Tibial nerve (tissue), 3 donors: ENCODE measurements at regions not wholly inside any gene's neighbourhood (a gene's known extent, or its start where the extent isn't known, plus 50 kb on each side); places are given as distances from the start of the nearest gene placed in this dataset.

Experiments
- POLR2A ChIP-seq, 2 donors: fragments of 450-650 bp; IDR thresholded peaks; one replicate each; pipeline ENCODE4 v1.6.1; 2017; ENCODE audit warnings: antibody characterized with exemption in 2 of 2, mild to moderate bottlenecking in 2 of 2, moderate library complexity in 2 of 2
- TF ChIP-seq, protein P1 (sequence below), 5 experiments: fragments of 200-600 bp in 3 of 5; fragments of 450-650 bp in 2 of 5; sonication (generic) in 3 of 5; IDR thresholded peaks; one replicate each; pipeline ENCODE4 v1.5.1; 2016 to 2019; ENCODE audit warnings: antibody characterized with exemption in 5 of 5, mild to moderate bottlenecking in 3 of 5, moderate library complexity in 2 of 5

DNA sequence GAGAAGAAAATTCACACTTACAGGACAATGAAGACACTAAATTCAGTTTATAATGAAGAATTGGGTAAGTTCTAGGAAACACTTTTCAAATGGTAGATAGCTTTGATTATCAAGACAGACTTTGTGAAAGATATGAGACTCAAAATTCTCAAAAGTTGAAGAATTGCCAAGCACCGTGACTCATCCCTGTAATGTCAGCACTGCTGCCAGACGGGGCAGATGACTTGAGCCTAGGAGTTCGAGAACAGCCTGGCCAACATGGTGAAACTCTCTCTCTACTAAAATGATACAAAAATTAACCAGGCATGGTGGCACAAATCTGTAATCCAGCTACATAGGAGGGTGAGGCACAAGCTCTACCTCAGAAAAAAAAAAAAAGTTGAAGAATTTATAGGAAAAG is 1820.1 kb upstream of the LRRTM1 start:
- TF ChIP-seq, protein P1, sequence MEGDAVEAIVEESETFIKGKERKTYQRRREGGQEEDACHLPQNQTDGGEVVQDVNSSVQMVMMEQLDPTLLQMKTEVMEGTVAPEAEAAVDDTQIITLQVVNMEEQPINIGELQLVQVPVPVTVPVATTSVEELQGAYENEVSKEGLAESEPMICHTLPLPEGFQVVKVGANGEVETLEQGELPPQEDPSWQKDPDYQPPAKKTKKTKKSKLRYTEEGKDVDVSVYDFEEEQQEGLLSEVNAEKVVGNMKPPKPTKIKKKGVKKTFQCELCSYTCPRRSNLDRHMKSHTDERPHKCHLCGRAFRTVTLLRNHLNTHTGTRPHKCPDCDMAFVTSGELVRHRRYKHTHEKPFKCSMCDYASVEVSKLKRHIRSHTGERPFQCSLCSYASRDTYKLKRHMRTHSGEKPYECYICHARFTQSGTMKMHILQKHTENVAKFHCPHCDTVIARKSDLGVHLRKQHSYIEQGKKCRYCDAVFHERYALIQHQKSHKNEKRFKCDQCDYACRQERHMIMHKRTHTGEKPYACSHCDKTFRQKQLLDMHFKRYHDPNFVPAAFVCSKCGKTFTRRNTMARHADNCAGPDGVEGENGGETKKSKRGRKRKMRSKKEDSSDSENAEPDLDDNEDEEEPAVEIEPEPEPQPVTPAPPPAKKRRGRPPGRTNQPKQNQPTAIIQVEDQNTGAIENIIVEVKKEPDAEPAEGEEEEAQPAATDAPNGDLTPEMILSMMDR (IDR thresholded peaks at IDR 0.05) = no peak
- no peak for TF ChIP-seq POLR2A (IDR thresholded peaks at IDR 0.05)
